A673 (cell line): ENCODE measurements at regions not wholly inside any gene's neighbourhood (a gene's known extent, or its start where the extent isn't known, plus 50 kb on each side); places are given as distances from the start of the nearest gene placed in this dataset.

Source experiments
- BruUV-seq: library from RNA; stranded (reverse); fragments of 400-500 nt; replicated peaks from 2 replicates; lab custom pipeline; 2021; lab: Mats Ljungman, UMichigan
- CTCF ChIA-PET: fragments of 300-600 bp; sonication (Branson Sonifier 250); formaldehyde crosslinking; loops from one replicate; lab custom pipeline; 2022; ENCODE audit warnings: antibody characterized with exemption; lab: Charles Lee
- POLR2A ChIA-PET: fragments of 300-600 bp; sonication (Branson Sonifier 250); formaldehyde crosslinking; loops from one replicate; lab custom pipeline; 2022; ENCODE audit warnings: antibody characterized with exemption; ENCODE audit not compliant: low non-redundant PET; lab: Charles Lee
- DNase-seq: peaks from one replicate; pipeline ENCODE4 v3.0.0-alpha.2; 2015; ENCODE audit warnings: low spot score
- H3K27ac ChIP-seq: fragments of 200-600 bp; sonication (generic); 2 replicates; pipeline ENCODE4 v1.5.1; 2016; ENCODE audit warnings: mixed run types, low read depth, mild to moderate bottlenecking, mixed read lengths, antibody characterized with exemption, low read length; ENCODE audit not compliant: poor library complexity, severe bottlenecking
- H3K27me3 ChIP-seq: fragments of 200-600 bp; sonication (generic); replicated peaks from 2 replicates; pipeline ENCODE4 v1.6.1; 2017; ENCODE audit warnings: mixed run types, low read depth, mild to moderate bottlenecking, mixed read lengths, antibody characterized with exemption, low read length; ENCODE audit not compliant: insufficient read depth, poor library complexity
- H3K36me3 ChIP-seq: fragments of 200-600 bp; sonication (generic); 2 replicates; pipeline ENCODE4 v1.6.1; 2016; ENCODE audit warnings: mixed run types, mild to moderate bottlenecking, mixed read lengths, antibody characterized with exemption, low read length; ENCODE audit not compliant: insufficient read depth, poor library complexity, severe bottlenecking
- H3K4me1 ChIP-seq: fragments of 200-600 bp; sonication (generic); 2 replicates; pipeline ENCODE4 v1.6.1; 2017; ENCODE audit warnings: mixed run types, mild to moderate bottlenecking, mixed read lengths, antibody characterized with exemption, low read length; ENCODE audit not compliant: insufficient read depth, poor library complexity, severe bottlenecking
- H3K4me3 ChIP-seq: fragments of 200-600 bp; sonication (generic); 2 replicates; pipeline ENCODE4 v1.5.1; 2016; ENCODE audit warnings: low read depth, mixed run types, mild to moderate bottlenecking, mixed read lengths, low read length; ENCODE audit not compliant: poor library complexity, severe bottlenecking
- H3K9me3 ChIP-seq: fragments of 200-600 bp; sonication (generic); 2 replicates; pipeline ENCODE4 v1.6.1; 2016; ENCODE audit warnings: mixed run types, low read depth, mild to moderate bottlenecking, mixed read lengths, antibody characterized with exemption, low read length; ENCODE audit not compliant: poor library complexity, severe bottlenecking
- CTCF ChIP-seq: fragments of 300-800, 200-600 bp; sonication (generic); conservative IDR thresholded peaks from 2 replicates; pipeline ENCODE4 v1.5.1; 2017; ENCODE audit warnings: low read depth, mild to moderate bottlenecking, antibody characterized with exemption, low read length, moderate library complexity, mixed read lengths
- EZH2 ChIP-seq: fragments of 200-600 bp; sonication (generic); IDR thresholded peaks from 2 replicates; pipeline ENCODE4 v1.6.1; 2017; ENCODE audit warnings: borderline replicate concordance, low read depth, mild to moderate bottlenecking, mixed read lengths, antibody characterized with exemption, low read length; ENCODE audit not compliant: poor library complexity, severe bottlenecking
- intact Hi-C: fragments of 100-400 bp; cut with micrococcal nuclease; formaldehyde crosslinking; loops from one replicate; pipeline ENCODE4 v1.10.0; 2022; ENCODE audit not compliant: unreplicated experiment

- POLR2A ChIA-PET: no interaction called here
- CTCF ChIA-PET: no interaction called here
- no TSS peak for BruUV-seq
- no peaks in the 10 kb centered on the region for H3K9me3 ChIP-seq
- intact Hi-C loops: loop anchor here (5.0 kb wide), 1 partner anchor 149 kb away; no protein-coding TSS in a partner anchor
- no peaks in the 10 kb centered on the region for H3K36me3 ChIP-seq
- TF ChIP-seq CTCF: no peak
- TF ChIP-seq EZH2: no peak
- H3K27me3 ChIP-seq: no peaks in the 10 kb centered on the region
- no peak overlapping the region for H3K27ac ChIP-seq
- H3K4me1 ChIP-seq: no peaks in the 10 kb centered on the region
- H3K4me3 ChIP-seq: no peak overlapping the region
- peak; percentile 0 for DNase-seq
These were observed 147.8 kb downstream of the SLC24A2 start for GRCh38 chr9:19641046-19641445.

GRCh38 chr9:19640014-19640413 lies 148.8 kb downstream of the SLC24A2 start:
- H3K9me3 ChIP-seq: no peaks in the 10 kb centered on the region
- H3K4me3 ChIP-seq: no peak overlapping the region
- CTCF ChIA-PET: no interaction called here
- POLR2A ChIA-PET: no interaction called here
- no peak for DNase-seq
- intact Hi-C loops: loop anchor here (5.0 kb wide), 1 partner anchor 148 kb away; no protein-coding TSS in a partner anchor
- TF ChIP-seq EZH2 (no peak), CTCF (no peak)
- H3K4me1 ChIP-seq: no peaks in the 10 kb centered on the region
- BruUV-seq: no TSS peak
- no peak overlapping the region for H3K27ac ChIP-seq
- H3K27me3 ChIP-seq: no peaks in the 10 kb centered on the region
- no peaks in the 10 kb centered on the region for H3K36me3 ChIP-seq

GRCh38 chr9:19637084-19637483 lies 151.8 kb downstream of the SLC24A2 start:
- Histone ChIP-seq H3K4me1 (no peaks in the 10 kb centered on the region), H3K27ac (no peak overlapping the region), H3K27me3 (no peaks in the 10 kb centered on the region), H3K36me3 (no peaks in the 10 kb centered on the region), H3K4me3 (no peak overlapping the region), H3K9me3 (no peaks in the 10 kb centered on the region)
- no peak for TF ChIP-seq CTCF
- TF ChIP-seq EZH2: no peak
- BruUV-seq: no TSS peak
- ChIA-PET CTCF (no interaction called here), POLR2A (no interaction called here)
- DNase-seq: no peak
- intact Hi-C loops: no loop called here
